Ovary (tissue), 3 donors: ENCODE measurements at regions not wholly inside any gene's neighbourhood (a gene's known extent, or its start where the extent isn't known, plus 50 kb on each side); places are given as distances from the start of the nearest gene placed in this dataset.

ENCODE experiments used
- CTCF ChIP-seq, 3 donors: fragments of 450-650 bp in 2 of 3; fragments of 200-600 bp in 1 of 3; IDR thresholded peaks; one replicate each; pipeline versions ENCODE4 v1.5.1 to v1.8.0; 2016 to 2022; ENCODE audit warnings: antibody characterized with exemption in 3 of 3, mild to moderate bottlenecking in 1 of 3
- POLR2A ChIP-seq: fragments of 450-650 bp; IDR thresholded peaks from one replicate; pipeline ENCODE4 v1.6.1; 2017; ENCODE audit warnings: antibody characterized with exemption, mild to moderate bottlenecking, moderate library complexity
- donor health status: DM: no; HTN: no; CAD: no.

GRCh38 chr4:3835527-3836405 lies 69.6 kb downstream of the ADRA2C start:
- TF ChIP-seq CTCF (IDR thresholded peaks at IDR 0.05) (no peak), POLR2A (no peak)
